Cardiac muscle cell (in vitro differentiated cells and primary cell): ENCODE measurements at regions not wholly inside any gene's neighbourhood (a gene's known extent, or its start where the extent isn't known, plus 50 kb on each side); places are given as distances from the start of the nearest gene placed in this dataset.

ENCODE experiments used
- DNase-seq, 2 donors: peaks; one replicate each; pipeline versions ENCODE4 v3.0.0 to v3.0.0-alpha.2; 2010 to 2017; ENCODE audit warnings: low read depth in 1 of 2, low spot score in 1 of 2
- H3K27ac ChIP-seq: fragments of 200-600 bp; sonication (generic); 2 replicates; pipeline ENCODE4 v1.5.1; 2016
- H3K27me3 ChIP-seq: fragments of 200-600 bp; sonication (generic); 2 replicates; pipeline ENCODE4 v1.6.0; 2016; ENCODE audit warnings: control low read depth
- H3K36me3 ChIP-seq: fragments of 200-600 bp; sonication (generic); 2 replicates; pipeline ENCODE4 v1.5.1; 2016; ENCODE audit warnings: control low read depth
- H3K4me1 ChIP-seq: fragments of 200-600 bp; sonication (generic); 2 replicates; pipeline ENCODE4 v1.8.1; 2017; ENCODE audit warnings: low read depth, mild to moderate bottlenecking, mixed run types
- H3K4me3 ChIP-seq: fragments of 200-600 bp; sonication (generic); 2 replicates; pipeline ENCODE4 v1.5.1; 2016; ENCODE audit warnings: mild to moderate bottlenecking
- H3K9me3 ChIP-seq: fragments of 200-600 bp; sonication (generic); 2 replicates; pipeline ENCODE4 v1.5.1; 2017; ENCODE audit warnings: low read depth, mild to moderate bottlenecking, control low read depth
- CTCF ChIP-seq: IDR thresholded peaks from 2 replicates; pipeline ENCODE4 v1.5.1; 2012; ENCODE audit warnings: low read depth, mild to moderate bottlenecking, low read length

DNA sequence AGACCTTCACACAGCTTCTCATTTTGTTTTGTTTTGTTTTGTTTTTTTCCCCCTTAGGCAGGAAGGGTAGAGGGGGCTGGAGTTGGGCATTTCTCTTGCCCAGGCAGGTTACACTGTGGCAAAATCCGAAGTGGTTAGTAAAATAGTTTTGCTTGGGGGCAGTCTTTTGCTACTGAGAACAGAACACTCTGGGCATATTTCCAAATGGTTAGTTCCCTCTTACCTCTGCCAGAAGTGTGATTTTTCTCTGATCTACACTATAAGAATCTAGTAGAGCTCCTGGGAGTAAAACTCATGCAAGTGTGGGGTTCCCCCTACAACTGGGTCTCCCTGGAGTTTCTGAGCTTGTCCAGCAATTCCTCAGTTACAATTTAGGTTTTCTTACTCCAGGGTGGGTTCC lies 61.7 kb downstream of the NPS start:
- no peak for DNase-seq

GRCh38 chr10:127614484-127615017 lies 65.4 kb downstream of the NPS start:
- H3K27me3 ChIP-seq, result no peaks in the 10 kb centered on the region
- TF ChIP-seq CTCF, result no peak

More for the DNA sequence above, 61.7 kb downstream of the NPS start:
- Histone ChIP-seq H3K27ac (no peak overlapping the region), H3K36me3 (no peaks in the 10 kb centered on the region), H3K4me3 (no peak overlapping the region), H3K4me1 (peaks cover 6% of the 10 kb centered on the region), H3K27me3 (no peaks in the 10 kb centered on the region), H3K9me3 (no peaks in the 10 kb centered on the region)
- no peak for TF ChIP-seq CTCF

DNA sequence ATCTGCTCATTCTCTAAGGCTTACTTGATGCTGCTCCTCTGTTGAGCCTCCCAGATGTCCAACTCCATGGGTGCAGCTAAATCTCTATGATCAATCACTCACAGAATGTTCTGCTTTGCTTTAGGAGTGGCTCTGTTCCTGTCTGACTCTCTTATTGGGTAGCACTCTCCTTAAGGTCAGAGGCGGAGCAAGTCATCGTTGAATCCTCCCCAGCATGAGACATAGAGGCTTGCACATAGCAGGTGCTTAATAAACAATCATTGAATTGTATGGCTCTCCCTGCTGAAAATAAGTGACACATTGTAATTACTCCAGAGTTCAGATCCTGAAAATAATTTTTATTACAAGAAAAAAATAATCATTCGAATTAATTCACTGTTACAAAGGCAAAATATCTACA lies 69.7 kb downstream of the NPS start:
- Histone ChIP-seq H3K9me3 (no peaks in the 10 kb centered on the region), H3K36me3 (no peaks in the 10 kb centered on the region), H3K27me3 (no peaks in the 10 kb centered on the region), H3K4me3 (no peak overlapping the region), H3K27ac (no peak overlapping the region), H3K4me1 (no peaks in the 10 kb centered on the region)
- TF ChIP-seq CTCF, result no peak
- DNase-seq, result no peak

More at GRCh38 chr10:127614484-127615017, 65.4 kb downstream of the NPS start:
- H3K9me3 ChIP-seq, result no peaks in the 10 kb centered on the region
- H3K27ac ChIP-seq, result no peak overlapping the region
- no peaks in the 10 kb centered on the region for H3K36me3 ChIP-seq
- H3K4me1 ChIP-seq, result peaks cover 6% of the 10 kb centered on the region
- no peak overlapping the region for H3K4me3 ChIP-seq
- no peak for DNase-seq

GRCh38 chr10:127619546-127620325 lies 70.6 kb downstream of the NPS start:
- DNase-seq, result no peak
- Histone ChIP-seq H3K27ac (no peak overlapping the region), H3K27me3 (no peaks in the 10 kb centered on the region), H3K4me1 (no peaks in the 10 kb centered on the region), H3K4me3 (no peak overlapping the region), H3K9me3 (no peaks in the 10 kb centered on the region), H3K36me3 (no peaks in the 10 kb centered on the region)
- no peak for TF ChIP-seq CTCF

DNA sequence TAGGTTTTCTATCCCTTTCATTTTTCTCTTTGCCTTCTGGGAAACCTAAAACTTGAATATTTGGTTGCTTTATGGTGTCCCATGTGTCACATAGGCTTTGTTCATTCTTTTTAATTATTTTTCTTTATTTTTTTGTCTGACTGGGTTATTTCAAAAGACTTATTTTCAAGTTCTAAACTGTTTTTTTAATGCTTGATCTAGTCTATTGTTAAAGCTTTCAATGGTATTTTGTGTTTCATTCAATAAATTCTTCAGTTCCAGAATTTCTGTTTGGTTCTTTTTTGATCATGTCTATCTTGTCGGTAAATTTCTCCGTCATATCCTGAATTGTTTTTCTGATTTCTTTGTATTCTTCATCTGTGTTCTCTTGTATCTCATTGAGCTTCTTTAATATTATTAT lies 86.8 kb downstream of the NPS start:
- Histone ChIP-seq H3K36me3 (no peaks in the 10 kb centered on the region), H3K4me1 (no peaks in the 10 kb centered on the region), H3K27ac (no peak overlapping the region), H3K4me3 (no peak overlapping the region), H3K9me3 (no peaks in the 10 kb centered on the region), H3K27me3 (no peaks in the 10 kb centered on the region)
- no peak for DNase-seq
- no peak for TF ChIP-seq CTCF
